Uterus (tissue), 2 donors: ENCODE measurements at regions not wholly inside any gene's neighbourhood (a gene's known extent, or its start where the extent isn't known, plus 50 kb on each side); places are given as distances from the start of the nearest gene placed in this dataset.

Source experiments
- CTCF ChIP-seq, 4 experiments: fragments of 200-600 bp in 2 of 4; fragments of 450-650 bp in 2 of 4; sonication (generic) in 2 of 4; IDR thresholded peaks; one replicate each; pipeline ENCODE4 v1.5.1; 2016 to 2019; ENCODE audit warnings: antibody characterized with exemption in 4 of 4, mild to moderate bottlenecking in 2 of 4, moderate library complexity in 1 of 4
- POLR2A ChIP-seq, 2 donors: fragments of 450-650 bp; IDR thresholded peaks; one replicate each; pipeline ENCODE4 v1.6.1; 2016; ENCODE audit warnings: antibody characterized with exemption in 2 of 2, mild to moderate bottlenecking in 1 of 2, moderate library complexity in 1 of 2

DNA sequence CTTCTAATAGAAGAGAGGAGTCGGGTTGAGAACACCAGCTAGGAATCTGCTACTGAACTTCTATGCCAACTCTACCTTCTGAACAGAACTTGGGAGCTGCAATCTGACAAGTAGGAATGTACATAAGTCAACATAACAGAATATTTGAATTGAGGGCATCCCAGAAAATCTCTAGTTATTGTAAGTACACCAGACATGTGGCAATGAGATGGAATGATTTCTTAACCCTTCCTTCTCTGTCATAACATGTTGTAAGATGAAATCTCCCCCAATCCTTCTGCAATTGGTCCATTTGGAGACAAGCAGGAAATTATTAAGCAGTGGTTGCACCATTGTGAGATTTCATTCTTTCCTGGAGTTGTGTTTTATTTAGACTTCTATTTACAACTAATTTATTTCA, 68.7 kb upstream of the TMPO start:
- no peak for TF ChIP-seq CTCF (IDR thresholded peaks at IDR 0.05)
- no peak for TF ChIP-seq POLR2A (IDR thresholded peaks at IDR 0.05)
